ENCODE measurements at regions not wholly inside any gene's neighbourhood (a gene's known extent, or its start where the extent isn't known, plus 50 kb on each side); places are given as distances from the start of the nearest gene placed in this dataset.

DNA sequence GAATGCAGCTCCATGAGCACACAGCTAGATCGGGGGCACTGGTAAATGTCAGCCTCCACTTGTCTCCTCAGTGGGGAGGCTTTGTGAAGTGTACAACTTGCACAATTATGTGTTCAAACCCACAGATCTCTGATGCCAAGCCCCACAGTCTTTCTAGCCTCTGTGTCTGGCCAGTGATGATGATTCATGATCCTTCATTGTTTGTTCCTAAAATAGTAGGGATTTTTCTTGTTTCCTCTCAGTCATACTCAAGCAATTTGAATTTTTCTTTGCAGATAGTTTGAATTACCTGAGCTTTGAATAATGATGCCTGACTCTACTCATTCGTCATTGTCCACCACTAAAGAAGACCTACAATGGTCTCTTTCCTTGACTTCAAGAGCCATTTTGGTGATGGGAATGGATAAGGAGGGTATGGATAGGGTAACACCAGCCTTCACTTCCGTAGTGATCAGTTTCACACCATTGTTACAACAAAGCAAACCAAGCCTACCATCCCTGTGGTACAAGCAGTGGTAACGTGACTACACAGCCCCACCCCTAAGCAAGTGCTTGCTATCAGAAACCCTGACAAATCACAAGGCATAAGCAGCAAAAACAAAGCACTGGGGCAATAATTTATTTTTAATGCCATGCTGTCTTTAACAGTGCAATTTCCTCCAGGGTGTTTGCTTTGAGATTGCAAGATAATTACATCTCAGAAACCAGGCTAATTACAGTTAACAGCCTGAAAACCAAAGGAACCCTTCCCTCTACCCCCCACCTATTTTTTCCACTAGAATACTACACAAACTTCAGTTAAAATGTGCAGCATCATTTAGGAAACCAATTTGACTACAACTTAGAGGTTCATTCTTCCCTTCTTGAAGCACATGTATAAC lies 114.1 kb upstream of the PPP2R3A start:
- TF ChIP-seq CTCF (IDR thresholded peaks at IDR 0.05; ENCODE audit: low read depth, low read length), result no peak
- no peak for TF ChIP-seq EZH2phosphoT487 (IDR thresholded peaks at IDR 0.05; ENCODE audit: low read depth)
